ENCODE measurements at regions not wholly inside any gene's neighbourhood (a gene's known extent, or its start where the extent isn't known, plus 50 kb on each side); places are given as distances from the start of the nearest gene placed in this dataset.
A peak's percentile ranks its signal among the peaks of the same experiment; 100 is the strongest.
"Not testable (repeated sequence)": the region's sequence is repeated elsewhere in the genome, so short reads cannot be mapped to it uniquely, and the experiment has no call there.

DNA sequence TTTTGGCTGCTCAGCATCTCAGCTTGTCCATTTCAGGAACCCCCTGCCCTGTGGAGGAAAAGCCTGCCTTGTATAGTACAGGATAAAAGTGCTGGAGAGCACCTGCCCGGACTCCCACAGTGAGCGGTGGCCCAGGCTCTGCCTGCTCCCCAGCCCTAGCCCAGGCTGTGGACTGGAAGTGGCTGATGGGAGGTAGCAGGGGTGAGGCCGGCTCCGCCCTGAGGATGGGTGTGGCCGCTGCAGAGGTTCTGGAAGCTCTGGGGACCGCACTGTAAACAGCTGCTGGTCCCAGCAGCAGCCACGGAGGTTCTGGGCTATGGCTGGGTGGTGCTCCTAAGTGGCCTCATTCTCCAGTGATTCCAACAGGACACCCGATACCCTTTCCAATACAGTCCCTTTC lies 56.6 kb upstream of the HELT start:
- Mint-ChIP-seq H3K27ac (no peak overlapping the region), H3K9me3 (peaks cover 3% of the 10 kb centered on the region), H3K36me3 (peaks cover 4% of the 10 kb centered on the region), H3K4me1 (peaks cover 7% of the 10 kb centered on the region), H3K4me3 (no peak overlapping the region), H3K27me3 (peaks cover 4% of the 10 kb centered on the region)
- no peak for DNase-seq

DNA sequence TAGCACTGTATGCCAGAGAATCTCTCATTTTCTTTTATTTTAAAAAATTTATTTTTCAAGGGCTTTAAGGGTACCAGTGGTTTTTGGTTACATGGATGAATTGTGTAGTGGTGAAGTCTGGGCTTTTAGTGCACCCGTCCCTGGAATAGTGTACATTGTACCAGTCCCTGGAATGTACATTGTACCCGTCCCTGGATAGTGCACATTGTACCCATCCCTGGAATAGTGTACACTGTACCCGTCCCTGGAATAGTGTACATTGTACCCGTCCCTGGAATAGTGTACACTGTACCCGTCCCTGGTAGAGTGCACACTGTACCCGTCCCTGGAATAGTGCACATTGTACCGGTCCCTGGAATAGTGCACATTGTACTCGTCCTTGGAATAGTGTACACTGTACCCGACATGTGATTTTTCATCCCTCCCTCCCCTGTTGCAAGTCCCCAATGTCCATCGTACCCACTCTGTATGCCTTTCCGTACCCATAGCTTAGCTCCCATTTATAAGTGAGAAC lies 56.1 kb upstream of the HELT start:
- DNase-seq, result no peak
- peaks cover 7% of the 10 kb centered on the region for H3K4me1 Mint-ChIP-seq
- peaks cover 4% of the 10 kb centered on the region for H3K36me3 Mint-ChIP-seq
- peaks cover 4% of the 10 kb centered on the region for H3K27me3 Mint-ChIP-seq
- no peak overlapping the region for H3K27ac Mint-ChIP-seq
- peaks cover 3% of the 10 kb centered on the region for H3K9me3 Mint-ChIP-seq
- no peak overlapping the region for H3K4me3 Mint-ChIP-seq

DNA sequence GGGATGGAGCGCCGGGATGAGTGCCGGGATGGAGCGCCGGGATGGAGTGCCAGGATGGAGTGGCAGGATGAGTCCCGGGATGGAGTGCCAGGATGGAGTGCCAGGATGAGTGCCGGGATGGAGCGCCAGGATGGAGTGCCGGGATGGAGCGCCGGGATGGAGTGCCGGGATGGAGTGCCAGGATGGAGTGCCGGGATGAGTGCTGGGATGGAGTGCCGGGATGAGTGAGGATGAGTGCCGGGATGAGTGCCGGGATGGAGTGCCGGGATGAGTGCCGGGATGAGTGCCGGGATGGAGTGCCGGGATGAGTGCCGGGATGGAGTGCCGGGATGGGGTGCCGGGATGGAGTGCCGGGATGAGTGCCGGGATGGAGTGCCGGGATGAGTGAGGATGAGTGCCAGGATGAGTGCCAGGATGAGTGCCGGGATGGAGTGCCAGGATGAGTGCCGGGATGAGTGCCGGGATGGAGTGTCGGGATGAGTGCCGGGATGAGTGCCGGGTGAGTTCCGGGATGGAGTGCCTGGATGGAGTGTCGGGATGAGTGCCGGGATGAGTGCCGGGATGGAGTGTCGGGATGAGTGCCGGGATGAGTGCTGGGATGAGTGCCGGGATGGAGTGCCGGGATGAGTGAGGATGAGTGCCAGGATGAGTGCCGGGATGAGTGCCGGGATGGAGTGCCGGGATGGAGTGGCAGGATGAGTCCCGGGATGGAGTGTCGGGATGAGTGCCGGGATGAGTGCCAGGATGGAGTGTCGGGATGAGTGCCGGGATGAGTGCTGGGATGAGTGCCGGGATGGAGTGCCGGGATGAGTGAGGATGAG lies 52.9 kb upstream of the HELT start:
- peak; percentile 29 for DNase-seq
- not testable (repeated sequence) for H3K9me3 Mint-ChIP-seq, H3K27me3 Mint-ChIP-seq, H3K4me1 Mint-ChIP-seq, H3K36me3 Mint-ChIP-seq
- Mint-ChIP-seq H3K27ac (peak overlapping the region; percentile 88), H3K4me3 (peak overlapping the region; percentile 67)

DNA sequence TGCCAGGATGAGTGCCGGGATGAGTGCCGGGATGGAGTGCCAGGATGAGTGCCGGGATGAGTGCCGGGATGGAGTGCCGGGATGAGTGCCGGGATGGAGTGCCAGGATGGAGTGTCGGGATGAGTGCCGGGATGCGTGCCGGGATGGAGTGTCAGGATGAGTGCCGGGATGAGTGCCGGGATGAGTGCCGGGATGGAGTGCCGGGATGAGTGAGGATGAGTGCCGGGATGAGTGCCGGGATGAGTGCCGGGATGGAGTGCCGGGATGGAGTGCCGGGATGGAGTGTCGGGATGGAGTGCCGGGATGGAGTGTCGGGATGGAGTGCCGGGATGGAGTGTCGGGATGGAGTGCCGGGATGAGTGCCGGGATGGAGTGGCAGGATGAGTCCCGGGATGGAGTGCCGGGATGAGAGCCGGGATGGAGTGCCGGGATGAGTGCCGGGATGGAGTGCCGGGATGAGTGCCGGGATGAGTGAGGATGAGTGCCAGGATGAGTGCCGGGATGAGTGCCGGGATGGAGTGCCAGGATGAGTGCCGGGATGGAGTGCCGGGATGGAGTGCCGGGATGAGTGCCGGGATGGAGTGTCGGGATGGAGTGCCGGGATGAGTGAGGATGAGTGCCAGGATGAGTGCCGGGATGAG lies 52.1 kb upstream of the HELT start:
- not testable (repeated sequence) for H3K4me3 Mint-ChIP-seq, H3K4me1 Mint-ChIP-seq, H3K36me3 Mint-ChIP-seq, H3K27me3 Mint-ChIP-seq, H3K9me3 Mint-ChIP-seq
- peak overlapping the region; percentile 45 for H3K27ac Mint-ChIP-seq
- peak; percentile 32 for DNase-seq

DNA sequence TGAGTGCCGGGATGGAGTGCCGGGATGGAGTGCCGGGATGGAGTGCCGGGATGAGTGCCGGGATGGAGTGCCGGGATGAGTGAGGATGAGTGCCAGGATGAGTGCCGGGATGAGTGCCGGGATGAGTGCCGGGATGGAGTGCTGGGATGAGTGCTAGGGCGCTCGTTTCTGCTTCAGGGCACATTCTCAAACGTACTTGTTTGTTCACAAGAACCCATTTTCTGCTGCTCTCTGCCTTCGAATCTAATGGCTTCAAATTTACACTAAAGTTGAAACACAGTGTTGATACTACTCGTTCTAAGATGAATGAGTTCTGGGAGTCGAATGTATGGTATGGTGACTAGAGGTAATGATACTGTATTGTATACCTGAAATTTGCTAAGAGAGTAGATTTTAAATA lies 50.6 kb upstream of the HELT start:
- peak; percentile 9 for DNase-seq
- H3K4me1 Mint-ChIP-seq, H3K9me3 Mint-ChIP-seq, H3K36me3 Mint-ChIP-seq: not testable (repeated sequence)
- peaks cover 11% of the 10 kb centered on the region for H3K27me3 Mint-ChIP-seq
- peak overlapping the region; percentile 58 for H3K4me3 Mint-ChIP-seq
- peak overlapping the region; percentile 89 for H3K27ac Mint-ChIP-seq

DNA sequence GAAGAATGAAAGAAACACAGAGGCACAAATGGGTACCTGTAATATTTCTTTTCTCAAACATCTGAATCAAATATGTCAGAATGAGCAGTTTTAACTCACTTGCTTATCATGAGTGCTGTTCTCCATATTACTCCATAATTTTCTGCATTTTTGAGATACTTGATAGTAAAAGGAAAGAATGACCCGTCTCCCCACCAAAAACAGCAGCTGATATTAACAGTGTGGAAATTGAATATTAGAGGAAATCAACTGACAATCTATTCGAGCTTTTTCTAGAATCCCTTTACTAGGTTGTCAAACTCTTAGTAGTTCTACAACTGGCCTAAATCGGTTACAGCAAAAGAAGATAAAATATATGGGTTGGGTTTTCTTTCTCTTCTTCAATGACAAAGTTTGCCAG lies 49.9 kb upstream of the HELT start:
- no peak overlapping the region for H3K27ac Mint-ChIP-seq
- H3K36me3 Mint-ChIP-seq, result peaks cover 8% of the 10 kb centered on the region
- H3K27me3 Mint-ChIP-seq, result peaks cover 16% of the 10 kb centered on the region
- DNase-seq, result no peak
- no peak overlapping the region for H3K4me3 Mint-ChIP-seq
- peaks cover 5% of the 10 kb centered on the region for H3K9me3 Mint-ChIP-seq
- H3K4me1 Mint-ChIP-seq, result peaks cover 4% of the 10 kb centered on the region
